EL (cell line): ENCODE measurements at regions not wholly inside any gene's neighbourhood (a gene's known extent, or its start where the extent isn't known, plus 50 kb on each side); places are given as distances from the start of the nearest gene placed in this dataset.

Source experiments
- DNase-seq: peaks from one replicate; pipeline ENCODE4 v3.0.0-alpha.2; 2016

GRCh38 chr4:136012220-136012619 lies 1520.1 kb downstream of the PCDH18 start:
- no peak for DNase-seq

- DNase-seq: no peak
These were observed 1522.9 kb downstream of the PCDH18 start for GRCh38 chr4:136009258-136009832.

DNA sequence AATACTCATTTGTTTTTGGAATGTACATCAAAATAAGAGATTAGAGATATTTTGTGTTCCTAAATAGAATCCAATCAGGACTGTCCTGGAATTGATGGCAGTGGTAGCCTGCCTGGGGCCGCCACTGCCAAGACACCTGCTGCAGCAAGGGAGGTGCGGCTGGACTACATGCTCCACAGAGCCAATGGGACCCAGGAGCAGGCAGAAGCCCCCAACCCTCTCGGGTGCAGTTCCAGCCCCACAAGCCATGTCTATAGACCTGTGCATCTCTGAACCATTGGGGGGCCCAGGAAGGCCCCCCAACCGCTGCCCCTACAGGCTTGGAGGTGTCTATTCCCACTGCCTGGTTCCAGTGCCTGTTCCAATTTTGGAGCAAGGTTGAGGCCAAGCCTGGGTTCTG lies 1524.3 kb downstream of the PCDH18 start:
- no peak for DNase-seq

DNA sequence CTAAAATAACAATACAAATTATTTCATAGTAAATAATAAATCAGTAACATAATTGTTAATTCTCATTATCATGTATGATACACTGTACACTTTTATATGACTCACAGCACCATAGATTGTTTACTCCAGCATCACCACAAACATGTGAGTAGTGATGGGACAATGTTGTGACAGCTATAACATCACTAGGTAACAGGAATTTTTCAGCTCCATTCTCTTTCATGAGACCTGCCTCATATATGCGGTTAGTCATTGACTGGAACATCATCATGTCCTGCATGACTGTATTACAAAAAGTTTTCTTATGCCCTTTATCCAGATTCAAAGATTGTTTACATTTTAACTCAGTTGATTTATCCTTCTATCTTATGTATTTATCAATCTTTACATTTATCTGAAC lies 1530.0 kb downstream of the PCDH18 start:
- DNase-seq: no peak

GRCh38 chr4:136001791-136002190 lies 1530.5 kb downstream of the PCDH18 start:
- no peak for DNase-seq

- no peak for DNase-seq
These were observed 1532.0 kb downstream of the PCDH18 start for GRCh38 chr4:136000246-136000645.

DNA sequence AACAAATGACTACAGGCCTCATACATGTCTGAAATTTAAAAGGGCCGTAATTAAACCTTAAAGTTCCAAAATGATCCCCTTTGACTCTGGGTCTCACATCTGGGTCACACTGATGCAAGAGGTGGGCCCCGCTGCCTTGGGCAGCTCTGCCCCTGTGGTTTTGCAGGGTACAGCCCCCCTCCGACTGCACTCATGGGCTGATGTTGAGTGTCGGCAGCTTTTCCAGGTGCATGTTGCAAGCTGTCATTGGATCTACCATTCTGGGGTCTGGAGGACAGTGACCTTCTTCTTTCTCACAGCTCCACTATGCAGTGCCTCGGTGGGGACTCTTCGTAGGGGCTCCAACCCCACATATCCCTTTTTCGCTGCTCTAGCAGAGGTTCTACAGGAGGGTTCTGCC lies 1537.9 kb downstream of the PCDH18 start:
- DNase-seq: no peak

GRCh38 chr4:135976860-135977259 lies 1555.4 kb downstream of the PCDH18 start:
- no peak for DNase-seq

DNA sequence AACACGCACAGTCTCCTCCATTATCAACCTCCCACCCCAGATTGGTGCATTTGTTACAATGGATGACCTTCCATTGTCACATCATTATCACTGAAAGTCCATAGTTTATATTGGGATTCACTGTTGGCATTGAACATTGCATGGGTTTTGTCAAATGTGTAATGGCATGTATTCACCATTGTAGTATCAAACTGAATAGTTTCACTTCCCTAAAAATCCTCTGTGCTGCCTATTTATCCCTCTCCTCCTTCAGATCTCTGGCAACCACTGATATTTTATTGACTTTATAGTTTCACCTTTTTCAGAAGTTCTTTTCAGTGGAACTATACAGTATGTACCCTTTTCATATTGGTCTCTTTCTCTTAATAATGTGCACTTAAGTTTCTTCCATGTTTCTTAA lies 1565.4 kb downstream of the PCDH18 start:
- no peak for DNase-seq

GRCh38 chr4:135963009-135963408 lies 1569.3 kb downstream of the PCDH18 start:
- no peak for DNase-seq

- no peak for DNase-seq
These were observed 1582.4 kb downstream of the PCDH18 start for GRCh38 chr4:135949931-135950330.

- no peak for DNase-seq
These were observed 1583.5 kb downstream of the PCDH18 start for GRCh38 chr4:135948797-135949196.

DNA sequence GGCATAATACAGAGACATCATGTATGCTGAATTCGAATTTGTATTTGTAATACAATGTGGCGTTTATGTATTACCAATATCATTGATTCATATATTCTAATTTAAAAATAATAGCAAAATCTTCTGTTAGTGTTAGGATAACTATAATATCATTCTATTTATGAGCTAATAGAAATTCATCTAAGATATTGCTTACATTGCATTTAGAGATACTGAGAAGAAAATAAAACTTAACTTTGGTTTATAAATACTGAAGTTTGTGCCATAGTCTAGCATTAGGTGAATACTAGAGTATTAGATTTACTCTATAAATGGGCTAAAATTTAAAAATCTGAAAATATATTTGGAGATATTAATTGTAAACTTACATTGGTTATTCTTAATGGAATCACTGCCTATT lies 1590.6 kb downstream of the PCDH18 start:
- no peak for DNase-seq

DNA sequence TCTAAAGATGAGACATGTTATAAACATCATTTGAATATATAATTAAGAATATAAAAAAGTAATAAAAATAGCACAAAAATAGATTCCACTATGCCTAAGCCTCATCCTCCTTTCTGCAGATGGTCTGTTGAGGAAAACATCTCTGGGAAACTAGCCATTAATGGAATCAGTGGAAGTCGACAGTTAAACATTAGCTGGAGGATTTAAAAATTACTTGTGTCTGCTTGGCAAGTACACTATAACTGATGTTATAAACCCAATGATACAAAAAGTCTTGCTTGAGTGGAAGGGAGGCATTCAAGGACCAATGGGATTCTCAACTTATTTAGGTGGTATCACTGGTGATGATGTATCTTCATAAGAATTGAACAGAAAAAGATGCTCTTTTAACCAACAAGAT lies 1598.3 kb downstream of the PCDH18 start:
- DNase-seq: no peak

- DNase-seq: no peak
These were observed 1604.6 kb downstream of the PCDH18 start for GRCh38 chr4:135927651-135928050.

DNA sequence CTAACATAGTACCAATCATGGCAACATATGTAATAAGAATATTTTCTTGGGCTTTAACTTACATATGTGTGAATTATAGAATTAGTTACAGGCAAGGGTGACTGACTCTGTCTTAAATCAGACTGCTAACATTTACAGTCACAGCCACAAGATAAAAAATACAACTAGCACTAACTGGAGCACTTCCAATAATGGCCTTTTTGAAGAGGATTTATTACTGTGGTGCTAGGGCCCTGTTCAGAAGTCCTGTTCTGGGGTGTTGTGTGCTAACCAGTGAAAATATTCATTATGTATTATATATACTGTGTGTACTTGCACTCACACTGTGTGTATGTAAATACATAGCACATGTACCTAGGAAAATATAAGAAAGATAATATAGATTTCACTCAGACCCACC lies 1611.2 kb downstream of the PCDH18 start:
- DNase-seq: no peak

DNA sequence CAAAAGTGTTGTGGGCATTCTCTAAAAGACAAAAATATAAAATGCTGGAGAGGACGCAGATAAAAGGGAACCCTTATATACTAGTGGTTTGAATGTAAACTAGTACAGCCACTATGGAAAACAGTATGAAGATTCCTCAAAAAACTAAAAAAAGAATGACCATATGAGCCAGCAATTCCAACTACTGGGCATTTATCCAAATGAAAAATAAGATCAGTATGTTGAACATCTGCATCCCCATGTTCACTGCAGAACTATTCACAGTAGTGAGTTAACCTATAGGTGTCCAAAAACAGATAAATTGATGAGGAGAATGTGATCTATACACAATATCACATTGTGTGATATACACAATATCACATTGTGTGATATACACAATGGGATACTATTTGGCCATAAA lies 1615.3 kb downstream of the PCDH18 start:
- DNase-seq: peak; percentile 28

DNA sequence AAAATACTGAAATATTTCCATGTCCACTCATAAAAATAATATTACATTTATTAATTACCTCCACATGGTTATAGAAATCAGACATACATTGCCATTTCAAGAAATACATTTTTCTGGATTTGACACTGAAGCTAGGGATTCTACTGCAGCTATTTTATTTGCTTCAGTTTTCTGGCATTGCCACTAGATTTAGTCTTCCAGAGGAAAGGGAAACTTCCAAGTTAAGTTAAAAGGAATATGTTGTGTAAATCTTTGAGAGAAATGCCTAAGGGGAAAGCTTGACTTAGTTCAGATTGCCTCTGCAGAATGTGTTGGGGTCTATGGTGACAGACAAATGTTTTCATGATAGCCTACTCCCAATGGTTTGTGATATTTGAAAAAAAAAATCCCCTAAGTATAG lies 1631.3 kb downstream of the PCDH18 start:
- no peak for DNase-seq

GRCh38 chr4:135864304-135864703 lies 1662.7 kb upstream of the PABPC4L start:
- peak; percentile 16 for DNase-seq

GRCh38 chr4:135840781-135841180 lies 1639.2 kb upstream of the PABPC4L start:
- DNase-seq: no peak

DNA sequence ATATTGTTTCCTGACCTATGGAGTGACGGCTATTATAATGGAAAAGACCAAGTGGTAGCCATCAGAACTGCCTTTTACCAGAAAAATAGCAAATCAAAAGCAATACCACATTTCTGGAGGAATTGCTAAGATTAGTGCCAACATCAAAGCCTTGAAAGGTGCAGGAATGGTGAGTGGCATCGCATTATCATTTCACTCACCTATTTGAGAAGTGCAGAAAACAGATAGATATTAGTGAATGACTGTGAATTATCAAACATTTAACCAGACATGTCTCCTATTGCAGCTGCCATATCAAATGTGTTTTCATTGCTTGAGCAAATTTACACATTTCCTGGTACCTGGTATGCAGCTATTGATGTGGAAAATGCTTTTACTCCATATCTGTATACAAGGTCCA lies 1638.1 kb upstream of the PABPC4L start:
- DNase-seq: no peak

- DNase-seq: peak; percentile 32
These were observed 1637.3 kb upstream of the PABPC4L start for GRCh38 chr4:135838889-135839288.

- DNase-seq: no peak
These were observed 1632.9 kb upstream of the PABPC4L start for GRCh38 chr4:135834471-135834870.

- no peak for DNase-seq
These were observed 1631.9 kb upstream of the PABPC4L start for GRCh38 chr4:135833529-135833928.

DNA sequence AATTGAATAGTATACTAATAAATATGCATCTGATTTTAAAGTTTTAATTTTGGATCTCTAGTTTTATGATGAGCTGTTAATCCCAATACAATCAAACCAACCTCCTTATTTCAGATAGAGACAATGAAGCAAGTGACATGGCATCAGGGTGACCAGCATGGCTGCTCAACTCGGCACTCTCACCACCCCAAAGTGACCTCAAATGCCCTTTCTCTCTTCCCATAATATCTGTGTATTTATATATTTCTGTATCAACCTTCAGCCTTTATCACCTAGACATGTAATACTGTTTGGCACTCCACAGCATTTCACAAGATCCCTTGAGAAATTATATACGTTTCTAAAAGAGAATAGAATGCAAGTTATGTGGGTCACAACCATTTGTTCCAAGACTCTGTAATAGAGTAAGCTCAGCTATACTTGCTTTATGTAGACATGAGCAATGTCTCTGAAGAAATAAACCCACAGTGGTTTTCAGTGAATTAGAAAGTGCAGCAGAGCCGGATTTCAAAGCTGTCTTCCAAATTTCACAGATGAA lies 1623.2 kb upstream of the PABPC4L start:
- DNase-seq: no peak
